Keratinocyte (primary cell): ENCODE measurements at regions not wholly inside any gene's neighbourhood (a gene's known extent, or its start where the extent isn't known, plus 50 kb on each side); places are given as distances from the start of the nearest gene placed in this dataset.

Source experiments
- DNase-seq: peaks from one replicate; pipeline ENCODE4 v3.0.0-alpha.2; 2011; ENCODE audit warnings: low read depth, missing footprints, low spot score
- FAIRE-seq: peaks from 2 replicates; lab custom pipeline; 2011; peaks lifted over from hg19 to GRCh38; lab: Jason Lieb, UNC
- H2AFZ ChIP-seq: 2 replicates; pipeline ENCODE4 v1.6.0; 2012; ENCODE audit warnings: low read length, control low read depth, inconsistent platforms; ENCODE audit not compliant: control insufficient read depth
- H3K27ac ChIP-seq: 2 replicates; pipeline ENCODE4 v1.5.1; 2011; ENCODE audit warnings: low read length; ENCODE audit not compliant: control insufficient read depth, insufficient read depth
- H3K27me3 ChIP-seq: 3 replicates; pipeline ENCODE4 v1.6.0; 2011; ENCODE audit warnings: low read length; ENCODE audit not compliant: control insufficient read depth, insufficient read depth; ENCODE audit errors: extremely low read depth
- H3K36me3 ChIP-seq, 2 experiments: 2 replicates in 1 of 2; 3 replicates in 1 of 2; pipeline ENCODE4 v1.5.1; 2011; ENCODE audit warnings: low read length in 2 of 2, mild to moderate bottlenecking in 1 of 2; ENCODE audit not compliant: control insufficient read depth in 2 of 2, insufficient read depth in 2 of 2; ENCODE audit errors: extremely low read depth in 1 of 2
- H3K4me1 ChIP-seq: 3 replicates; pipeline ENCODE4 v1.5.1; 2011; ENCODE audit warnings: low read length; ENCODE audit not compliant: control insufficient read depth, insufficient read depth; ENCODE audit errors: extremely low read depth
- H3K4me2 ChIP-seq: 3 replicates; pipeline ENCODE4 v1.6.0; 2011; ENCODE audit warnings: low read depth, low read length; ENCODE audit not compliant: control insufficient read depth, insufficient read depth; ENCODE audit errors: extremely low read depth
- H3K4me3 ChIP-seq, 3 experiments: fragments of 200-600 bp in 1 of 3; sonication (generic) in 1 of 3; 2 replicates in 2 of 3; 3 replicates in 1 of 3; pipeline ENCODE4 v1.5.1; 2011 to 2016; ENCODE audit warnings: low read length in 3 of 3, mild to moderate bottlenecking in 3 of 3, control low read depth in 2 of 3, inconsistent platforms in 1 of 3, low read depth in 1 of 3, mixed read lengths in 1 of 3, mixed run types in 1 of 3, moderate library complexity in 1 of 3; ENCODE audit not compliant: control insufficient read depth in 2 of 3, insufficient read depth in 2 of 3; ENCODE audit errors: extremely low read depth in 1 of 3
- H3K79me2 ChIP-seq: 2 replicates; pipeline ENCODE4 v1.6.0; 2012; ENCODE audit warnings: low read length; ENCODE audit not compliant: control insufficient read depth, insufficient read depth
- H3K9ac ChIP-seq: 3 replicates; pipeline ENCODE4 v1.6.0; 2011; ENCODE audit warnings: low read length; ENCODE audit not compliant: control insufficient read depth, insufficient read depth; ENCODE audit errors: extremely low read depth
- H3K9me1 ChIP-seq: 3 replicates; pipeline ENCODE4 v1.6.0; 2011; ENCODE audit warnings: low read length; ENCODE audit not compliant: control insufficient read depth, insufficient read depth; ENCODE audit errors: extremely low read depth
- H3K9me3 ChIP-seq: 2 replicates; pipeline ENCODE4 v1.5.1; 2012; ENCODE audit warnings: low read depth, low read length; ENCODE audit not compliant: control insufficient read depth
- H4K20me1 ChIP-seq: 3 replicates; pipeline ENCODE4 v1.6.0; 2011; ENCODE audit warnings: low read length; ENCODE audit not compliant: control insufficient read depth, insufficient read depth; ENCODE audit errors: extremely low read depth
- EZH2 ChIP-seq: IDR thresholded peaks from one replicate; pipeline ENCODE4 v1.6.1; 2012; ENCODE audit warnings: inconsistent platforms, mild to moderate bottlenecking, low read length, moderate library complexity
- dilution Hi-C: fragments of 300-500 bp; cut with MboI; formaldehyde crosslinking; loops from one replicate; pipeline ENCODE4 v1.7.0; 2020; ENCODE audit warnings: low sequenced_read_pairs; ENCODE audit not compliant: extremely low pct_ligation_motif_present
- TF ChIP-seq, protein P1 (sequence below), 3 experiments: IDR thresholded peaks in 1 of 3; conservative IDR thresholded peaks in 1 of 3; optimal IDR thresholded peaks in 1 of 3; 2 replicates in 2 of 3; 3 replicates in 1 of 3; pipeline versions ENCODE3 to v1.5.1; 2011; ENCODE audit warnings: low read length in 3 of 3, mild to moderate bottlenecking in 3 of 3, moderate library complexity in 2 of 3, control low read depth in 1 of 3, inconsistent platforms in 1 of 3; ENCODE audit not compliant: insufficient read depth in 2 of 3; ENCODE audit errors: extremely low read depth in 1 of 3

DNA sequence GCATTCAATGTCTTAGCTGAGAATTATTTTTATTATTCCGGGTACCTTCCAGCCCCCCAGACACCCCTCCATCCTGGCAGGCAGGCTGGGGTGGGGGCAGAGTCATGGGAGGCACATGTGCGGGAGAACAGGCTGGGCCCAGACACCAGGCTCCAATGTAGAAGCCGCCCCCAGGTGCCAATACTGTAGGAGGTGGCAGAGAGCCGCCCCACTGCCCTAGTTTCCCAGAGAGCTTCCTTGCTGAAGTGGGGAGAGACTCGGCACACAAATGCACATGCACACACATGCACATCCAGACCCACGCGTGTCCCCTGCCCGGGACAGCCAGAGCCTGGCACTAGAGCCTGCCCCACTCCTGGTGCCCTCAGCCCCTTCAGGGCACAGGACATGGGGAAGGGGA, 98.4 kb upstream of the LINGO1 start:
- Histone ChIP-seq H3K4me1 (no peaks in the 10 kb centered on the region), H3K27ac (no peak overlapping the region), H4K20me1 (no peaks in the 10 kb centered on the region), H3K9me1 (no peaks in the 10 kb centered on the region), H3K4me2 (no peak overlapping the region), H3K9me3 (no peaks in the 10 kb centered on the region), H3K36me3 (no peaks in the 10 kb centered on the region), H3K79me2 (no peaks in the 10 kb centered on the region), H3K27me3 (peaks cover 10% of the 10 kb centered on the region), H2AFZ (no peak overlapping the region), H3K9ac (no peak overlapping the region), H3K4me3 (no peak overlapping the region)
- no peak for DNase-seq
- TF ChIP-seq EZH2 = no peak
- TF ChIP-seq, protein P1, sequence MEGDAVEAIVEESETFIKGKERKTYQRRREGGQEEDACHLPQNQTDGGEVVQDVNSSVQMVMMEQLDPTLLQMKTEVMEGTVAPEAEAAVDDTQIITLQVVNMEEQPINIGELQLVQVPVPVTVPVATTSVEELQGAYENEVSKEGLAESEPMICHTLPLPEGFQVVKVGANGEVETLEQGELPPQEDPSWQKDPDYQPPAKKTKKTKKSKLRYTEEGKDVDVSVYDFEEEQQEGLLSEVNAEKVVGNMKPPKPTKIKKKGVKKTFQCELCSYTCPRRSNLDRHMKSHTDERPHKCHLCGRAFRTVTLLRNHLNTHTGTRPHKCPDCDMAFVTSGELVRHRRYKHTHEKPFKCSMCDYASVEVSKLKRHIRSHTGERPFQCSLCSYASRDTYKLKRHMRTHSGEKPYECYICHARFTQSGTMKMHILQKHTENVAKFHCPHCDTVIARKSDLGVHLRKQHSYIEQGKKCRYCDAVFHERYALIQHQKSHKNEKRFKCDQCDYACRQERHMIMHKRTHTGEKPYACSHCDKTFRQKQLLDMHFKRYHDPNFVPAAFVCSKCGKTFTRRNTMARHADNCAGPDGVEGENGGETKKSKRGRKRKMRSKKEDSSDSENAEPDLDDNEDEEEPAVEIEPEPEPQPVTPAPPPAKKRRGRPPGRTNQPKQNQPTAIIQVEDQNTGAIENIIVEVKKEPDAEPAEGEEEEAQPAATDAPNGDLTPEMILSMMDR (optimal IDR thresholded peaks at IDR 0.05 in 1 of 3, IDR thresholded peaks at IDR 0.05 in 1 of 3, conservative IDR thresholded peaks at IDR 0.05 in 1 of 3; ENCODE audit: extremely low read depth in 1 of 3, insufficient read depth in 2 of 3, low read length in 3 of 3) = no peak
- FAIRE-seq = no peak
- dilution Hi-C loops = no loop called here

DNA sequence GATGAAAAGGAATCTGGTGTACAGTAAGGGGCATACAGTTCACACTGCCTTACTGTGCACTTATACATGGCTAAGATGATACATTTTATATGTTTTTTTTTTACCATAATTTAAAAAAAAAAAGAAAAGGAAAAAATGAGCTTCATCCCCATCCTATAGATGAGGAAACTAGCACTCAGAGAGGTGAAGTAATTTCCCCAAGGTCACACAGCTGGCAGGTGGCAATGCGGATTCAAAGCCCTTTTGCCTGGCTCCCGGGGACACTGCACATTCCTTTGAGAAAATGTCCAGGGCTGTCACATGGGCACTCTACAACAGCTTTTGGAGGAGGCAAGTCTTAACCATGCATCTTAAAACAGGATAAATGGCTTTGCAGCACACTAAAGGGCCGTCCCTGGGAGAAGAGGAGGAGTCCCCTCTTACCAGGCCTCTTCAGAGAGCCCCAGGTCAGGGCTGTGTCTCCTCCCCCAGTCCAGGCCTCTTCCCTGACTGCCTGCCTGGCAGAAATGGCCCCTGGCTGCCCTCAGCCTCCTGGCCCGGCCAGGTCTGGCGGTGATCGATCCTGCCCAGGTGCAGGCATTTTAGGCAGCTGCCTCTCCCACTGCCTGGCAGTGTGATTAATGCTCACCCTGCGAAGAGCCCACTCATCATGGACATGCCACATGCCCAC, 95.1 kb upstream of the LINGO1 start:
- Histone ChIP-seq H3K9me1 (no peaks in the 10 kb centered on the region), H3K9ac (no peak overlapping the region), H3K79me2 (no peaks in the 10 kb centered on the region), H4K20me1 (no peaks in the 10 kb centered on the region), H3K4me2 (no peak overlapping the region), H3K27me3 (peaks cover 10% of the 10 kb centered on the region), H3K4me1 (no peaks in the 10 kb centered on the region), H3K27ac (no peak overlapping the region), H2AFZ (no peak overlapping the region), H3K4me3 (no peak overlapping the region), H3K9me3 (no peaks in the 10 kb centered on the region), H3K36me3 (no peaks in the 10 kb centered on the region)
- no peak for DNase-seq
- no peak for FAIRE-seq
- TF ChIP-seq, protein P1 (optimal IDR thresholded peaks at IDR 0.05 in 1 of 3, IDR thresholded peaks at IDR 0.05 in 1 of 3, conservative IDR thresholded peaks at IDR 0.05 in 1 of 3; ENCODE audit: extremely low read depth in 1 of 3, insufficient read depth in 2 of 3, low read length in 3 of 3) = no peak
- TF ChIP-seq EZH2 = no peak
- dilution Hi-C loops = no loop called here
